ENCODE measurements at regions not wholly inside any gene's neighbourhood (a gene's known extent, or its start where the extent isn't known, plus 50 kb on each side); places are given as distances from the start of the nearest gene placed in this dataset.

- TF ChIP-seq CTCF (IDR thresholded peaks at IDR 0.05), result peak in 6 of 7 experiments; percentile 25 to 72 (median 66)
- no peak for TF ChIP-seq POLR2A (IDR thresholded peaks at IDR 0.05)
Measured at GRCh38 chr2:104944495-104944894, 90.6 kb downstream of the POU3F3 start.
